Putamen (tissue), 1 donor: ENCODE measurements at regions not wholly inside any gene's neighbourhood (a gene's known extent, or its start where the extent isn't known, plus 50 kb on each side); places are given as distances from the start of the nearest gene placed in this dataset.

Experiments used
- DNase-seq: peaks from one replicate; pipeline ENCODE4 v3.0.0-alpha.2; 2016; ENCODE audit warnings: low spot score

- no peak for DNase-seq
These were observed 1041.5 kb upstream of the MANEA start for GRCh38 chr6:94535798-94536197.

- DNase-seq: no peak
These were observed 1065.7 kb upstream of the MANEA start for GRCh38 chr6:94511502-94512088.

GRCh38 chr6:94510877-94511276 is 1066.5 kb upstream of the MANEA start:
- no peak for DNase-seq

- no peak for DNase-seq
These were observed 1075.8 kb upstream of the MANEA start for GRCh38 chr6:94501516-94501915.

- no peak for DNase-seq
These were observed 1078.7 kb upstream of the EPHA7 start for GRCh38 chr6:94498099-94498498.

GRCh38 chr6:94494500-94494899 is 1075.1 kb upstream of the EPHA7 start:
- no peak for DNase-seq

- DNase-seq: no peak
These were observed 1068.0 kb upstream of the EPHA7 start for GRCh38 chr6:94487371-94487770.

- DNase-seq: no peak
These were observed 1059.0 kb upstream of the EPHA7 start for GRCh38 chr6:94478133-94479005.

- no peak for DNase-seq
These were observed 1049.5 kb upstream of the EPHA7 start for GRCh38 chr6:94468830-94469229.

- DNase-seq: no peak
These were observed 1044.7 kb upstream of the EPHA7 start for GRCh38 chr6:94464018-94464510.

GRCh38 chr6:94463306-94463705 is 1043.9 kb upstream of the EPHA7 start:
- DNase-seq: no peak

GRCh38 chr6:94462231-94462630 is 1042.9 kb upstream of the EPHA7 start:
- no peak for DNase-seq

GRCh38 chr6:94456266-94456665 is 1036.9 kb upstream of the EPHA7 start:
- no peak for DNase-seq

- DNase-seq: no peak
These were observed 1034.9 kb upstream of the EPHA7 start for GRCh38 chr6:94454231-94454630.

GRCh38 chr6:94446120-94446519 is 1026.8 kb upstream of the EPHA7 start:
- DNase-seq: no peak

GRCh38 chr6:94443701-94444100 is 1024.3 kb upstream of the EPHA7 start:
- peak; percentile 2 for DNase-seq

GRCh38 chr6:94424692-94425091 is 1005.3 kb upstream of the EPHA7 start:
- no peak for DNase-seq

GRCh38 chr6:94417363-94417762 is 998.0 kb upstream of the EPHA7 start:
- DNase-seq: no peak

- DNase-seq: no peak
These were observed 994.7 kb upstream of the EPHA7 start for GRCh38 chr6:94414041-94414440.

GRCh38 chr6:94401311-94401710 is 982.0 kb upstream of the EPHA7 start:
- peak; percentile 42 for DNase-seq

GRCh38 chr6:94394822-94395221 is 975.5 kb upstream of the EPHA7 start:
- no peak for DNase-seq

GRCh38 chr6:94389218-94389617 is 969.9 kb upstream of the EPHA7 start:
- no peak for DNase-seq

- no peak for DNase-seq
These were observed 958.5 kb upstream of the EPHA7 start for GRCh38 chr6:94377835-94378234.
